Ishikawa (cell line): ENCODE measurements at regions not wholly inside any gene's neighbourhood (a gene's known extent, or its start where the extent isn't known, plus 50 kb on each side); places are given as distances from the start of the nearest gene placed in this dataset.

ENCODE experiments used
- CEBPB ChIP-seq: IDR thresholded peaks from 2 replicates; pipeline ENCODE4 v1.6.1; 2012
- EGR1 ChIP-seq: IDR thresholded peaks from 2 replicates; pipeline ENCODE4 v1.6.1; 2012
- EP300 ChIP-seq: IDR thresholded peaks from 2 replicates; pipeline ENCODE4 v1.6.1; 2012; ENCODE audit warnings: borderline replicate concordance
- FOXM1 ChIP-seq: IDR thresholded peaks from 2 replicates; pipeline ENCODE4 v1.6.1; 2012; ENCODE audit warnings: low read depth, borderline replicate concordance
- MAX ChIP-seq: IDR thresholded peaks from 2 replicates; pipeline ENCODE4 v1.6.1; 2012
- NFIC ChIP-seq: IDR thresholded peaks from 2 replicates; pipeline ENCODE4 v1.6.1; 2012
- REST ChIP-seq: IDR thresholded peaks from 2 replicates; pipeline ENCODE4 v1.6.1; 2012; ENCODE audit warnings: low read depth, mild to moderate bottlenecking
- TAF1 ChIP-seq: IDR thresholded peaks from 2 replicates; pipeline ENCODE4 v1.6.1; 2012; ENCODE audit warnings: low read depth, mild to moderate bottlenecking
- TCF12 ChIP-seq: IDR thresholded peaks from 2 replicates; pipeline ENCODE4 v1.6.1; 2012; ENCODE audit warnings: low read depth
- TEAD4 ChIP-seq: IDR thresholded peaks from 2 replicates; pipeline ENCODE4 v1.6.1; 2012
- YY1 ChIP-seq: IDR thresholded peaks from 2 replicates; pipeline ENCODE4 v1.6.1; 2012; ENCODE audit warnings: low read depth

- TF ChIP-seq FOXM1 (no peak), EP300 (no peak), TEAD4 (no peak), TCF12 (no peak), MAX (no peak), TAF1 (no peak), YY1 (no peak), EGR1 (no peak), NFIC (no peak), REST (no peak), CEBPB (no peak)
Measured at GRCh38 chr13:31967155-31967554, 64.4 kb upstream of the FRY start.
